GM23338 (cell line): ENCODE measurements at regions not wholly inside any gene's neighbourhood (a gene's known extent, or its start where the extent isn't known, plus 50 kb on each side); places are given as distances from the start of the nearest gene placed in this dataset.

Source experiments
- EZH2 ChIP-seq: fragments of 200-600 bp; sonication (generic); IDR thresholded peaks from one replicate; pipeline ENCODE4 v1.8.0; 2017; ENCODE audit warnings: antibody characterized with exemption, mild to moderate bottlenecking, low read depth; ENCODE audit not compliant: unreplicated experiment
- EZH2phosphoT487 ChIP-seq: fragments of 200-600 bp; sonication (generic); IDR thresholded peaks from one replicate; pipeline ENCODE4 v1.8.1; 2018; ENCODE audit warnings: antibody characterized with exemption; ENCODE audit not compliant: unreplicated experiment

- TF ChIP-seq EZH2 (no peak), EZH2phosphoT487 (no peak)
Measured at GRCh38 chr1:29518183-29518835, 282.0 kb downstream of the PTPRU start.
